ENCODE measurements at regions not wholly inside any gene's neighbourhood (a gene's known extent, or its start where the extent isn't known, plus 50 kb on each side); places are given as distances from the start of the nearest gene placed in this dataset.

DNA sequence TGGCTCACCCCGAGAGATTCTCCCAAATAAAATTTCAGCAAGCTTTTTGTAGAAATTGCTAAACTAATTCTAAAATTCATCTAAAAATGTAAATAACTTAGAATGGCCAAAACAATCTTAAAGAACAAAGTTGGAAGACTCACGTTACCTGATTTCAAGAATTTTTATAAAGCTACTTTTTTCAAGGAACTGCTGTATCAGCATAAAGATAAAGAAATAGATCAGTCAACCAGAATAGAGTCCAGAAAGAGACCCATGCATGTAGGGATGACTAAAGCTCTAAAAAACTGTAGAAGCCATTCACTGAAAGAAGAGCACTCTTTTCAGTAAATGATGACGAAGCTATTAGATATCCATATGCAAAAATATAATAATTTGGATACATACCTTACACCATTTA lies 652.1 kb downstream of the TBC1D32 start:
- Mint-ChIP-seq H3K36me3 (no peaks in the 10 kb centered on the region), H3K4me1 (no peaks in the 10 kb centered on the region), H3K27me3 (ENCODE audit: low read depth) (no peaks in the 10 kb centered on the region), H3K4me3 (no peak overlapping the region), H3K9me3 (peaks cover 4% of the 10 kb centered on the region; the same call in 1 of the 2 replicates), H3K27ac (no peak overlapping the region)
- TF ChIP-seq, protein P1, sequence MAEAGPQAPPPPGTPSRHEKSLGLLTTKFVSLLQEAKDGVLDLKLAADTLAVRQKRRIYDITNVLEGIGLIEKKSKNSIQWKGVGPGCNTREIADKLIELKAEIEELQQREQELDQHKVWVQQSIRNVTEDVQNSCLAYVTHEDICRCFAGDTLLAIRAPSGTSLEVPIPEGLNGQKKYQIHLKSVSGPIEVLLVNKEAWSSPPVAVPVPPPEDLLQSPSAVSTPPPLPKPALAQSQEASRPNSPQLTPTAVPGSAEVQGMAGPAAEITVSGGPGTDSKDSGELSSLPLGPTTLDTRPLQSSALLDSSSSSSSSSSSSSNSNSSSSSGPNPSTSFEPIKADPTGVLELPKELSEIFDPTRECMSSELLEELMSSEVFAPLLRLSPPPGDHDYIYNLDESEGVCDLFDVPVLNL (CRISPR knock-in tag; IDR thresholded peaks at IDR 0.05; ENCODE audit: borderline replicate concordance, low read depth), result no peak
- TF ChIP-seq PRRX2 (CRISPR knock-in tag; IDR thresholded peaks at IDR 0.05) (no peak), SP1 (CRISPR knock-in tag; conservative IDR thresholded peaks at IDR 0.05) (no peak), RORB (CRISPR knock-in tag; IDR thresholded peaks at IDR 0.05) (no peak), ZNF232 (CRISPR knock-in tag; IDR thresholded peaks at IDR 0.05) (no peak), GRHL2 (CRISPR knock-in tag; IDR thresholded peaks at IDR 0.05; ENCODE audit: insufficient replicate concordance, severe bottlenecking) (no peak), NR1H2 (CRISPR knock-in tag; IDR thresholded peaks at IDR 0.05) (no peak), ZNF396 (CRISPR knock-in tag; IDR thresholded peaks at IDR 0.05; ENCODE audit: borderline replicate concordance) (no peak), NFYB (CRISPR knock-in tag; conservative IDR thresholded peaks at IDR 0.05; ENCODE audit: low read depth) (no peak), ZNF671 (CRISPR knock-in tag; IDR thresholded peaks at IDR 0.05) (no peak)
- TF ChIP-seq, protein P2, sequence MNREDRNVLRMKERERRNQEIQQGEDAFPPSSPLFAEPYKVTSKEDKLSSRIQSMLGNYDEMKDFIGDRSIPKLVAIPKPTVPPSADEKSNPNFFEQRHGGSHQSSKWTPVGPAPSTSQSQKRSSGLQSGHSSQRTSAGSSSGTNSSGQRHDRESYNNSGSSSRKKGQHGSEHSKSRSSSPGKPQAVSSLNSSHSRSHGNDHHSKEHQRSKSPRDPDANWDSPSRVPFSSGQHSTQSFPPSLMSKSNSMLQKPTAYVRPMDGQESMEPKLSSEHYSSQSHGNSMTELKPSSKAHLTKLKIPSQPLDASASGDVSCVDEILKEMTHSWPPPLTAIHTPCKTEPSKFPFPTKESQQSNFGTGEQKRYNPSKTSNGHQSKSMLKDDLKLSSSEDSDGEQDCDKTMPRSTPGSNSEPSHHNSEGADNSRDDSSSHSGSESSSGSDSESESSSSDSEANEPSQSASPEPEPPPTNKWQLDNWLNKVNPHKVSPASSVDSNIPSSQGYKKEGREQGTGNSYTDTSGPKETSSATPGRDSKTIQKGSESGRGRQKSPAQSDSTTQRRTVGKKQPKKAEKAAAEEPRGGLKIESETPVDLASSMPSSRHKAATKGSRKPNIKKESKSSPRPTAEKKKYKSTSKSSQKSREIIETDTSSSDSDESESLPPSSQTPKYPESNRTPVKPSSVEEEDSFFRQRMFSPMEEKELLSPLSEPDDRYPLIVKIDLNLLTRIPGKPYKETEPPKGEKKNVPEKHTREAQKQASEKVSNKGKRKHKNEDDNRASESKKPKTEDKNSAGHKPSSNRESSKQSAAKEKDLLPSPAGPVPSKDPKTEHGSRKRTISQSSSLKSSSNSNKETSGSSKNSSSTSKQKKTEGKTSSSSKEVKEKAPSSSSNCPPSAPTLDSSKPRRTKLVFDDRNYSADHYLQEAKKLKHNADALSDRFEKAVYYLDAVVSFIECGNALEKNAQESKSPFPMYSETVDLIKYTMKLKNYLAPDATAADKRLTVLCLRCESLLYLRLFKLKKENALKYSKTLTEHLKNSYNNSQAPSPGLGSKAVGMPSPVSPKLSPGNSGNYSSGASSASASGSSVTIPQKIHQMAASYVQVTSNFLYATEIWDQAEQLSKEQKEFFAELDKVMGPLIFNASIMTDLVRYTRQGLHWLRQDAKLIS (CRISPR knock-in tag; IDR thresholded peaks at IDR 0.05; ENCODE audit: borderline replicate concordance), result no peak
- TF ChIP-seq, protein P3, sequence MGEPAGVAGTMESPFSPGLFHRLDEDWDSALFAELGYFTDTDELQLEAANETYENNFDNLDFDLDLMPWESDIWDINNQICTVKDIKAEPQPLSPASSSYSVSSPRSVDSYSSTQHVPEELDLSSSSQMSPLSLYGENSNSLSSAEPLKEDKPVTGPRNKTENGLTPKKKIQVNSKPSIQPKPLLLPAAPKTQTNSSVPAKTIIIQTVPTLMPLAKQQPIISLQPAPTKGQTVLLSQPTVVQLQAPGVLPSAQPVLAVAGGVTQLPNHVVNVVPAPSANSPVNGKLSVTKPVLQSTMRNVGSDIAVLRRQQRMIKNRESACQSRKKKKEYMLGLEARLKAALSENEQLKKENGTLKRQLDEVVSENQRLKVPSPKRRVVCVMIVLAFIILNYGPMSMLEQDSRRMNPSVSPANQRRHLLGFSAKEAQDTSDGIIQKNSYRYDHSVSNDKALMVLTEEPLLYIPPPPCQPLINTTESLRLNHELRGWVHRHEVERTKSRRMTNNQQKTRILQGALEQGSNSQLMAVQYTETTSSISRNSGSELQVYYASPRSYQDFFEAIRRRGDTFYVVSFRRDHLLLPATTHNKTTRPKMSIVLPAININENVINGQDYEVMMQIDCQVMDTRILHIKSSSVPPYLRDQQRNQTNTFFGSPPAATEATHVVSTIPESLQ (CRISPR knock-in tag; IDR thresholded peaks at IDR 0.05), result no peak
- TF ChIP-seq, protein P4, sequence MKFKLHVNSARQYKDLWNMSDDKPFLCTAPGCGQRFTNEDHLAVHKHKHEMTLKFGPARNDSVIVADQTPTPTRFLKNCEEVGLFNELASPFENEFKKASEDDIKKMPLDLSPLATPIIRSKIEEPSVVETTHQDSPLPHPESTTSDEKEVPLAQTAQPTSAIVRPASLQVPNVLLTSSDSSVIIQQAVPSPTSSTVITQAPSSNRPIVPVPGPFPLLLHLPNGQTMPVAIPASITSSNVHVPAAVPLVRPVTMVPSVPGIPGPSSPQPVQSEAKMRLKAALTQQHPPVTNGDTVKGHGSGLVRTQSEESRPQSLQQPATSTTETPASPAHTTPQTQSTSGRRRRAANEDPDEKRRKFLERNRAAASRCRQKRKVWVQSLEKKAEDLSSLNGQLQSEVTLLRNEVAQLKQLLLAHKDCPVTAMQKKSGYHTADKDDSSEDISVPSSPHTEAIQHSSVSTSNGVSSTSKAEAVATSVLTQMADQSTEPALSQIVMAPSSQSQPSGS (CRISPR knock-in tag; IDR thresholded peaks at IDR 0.05; ENCODE audit: borderline replicate concordance, low read depth), result no peak
- TF ChIP-seq, protein P5, sequence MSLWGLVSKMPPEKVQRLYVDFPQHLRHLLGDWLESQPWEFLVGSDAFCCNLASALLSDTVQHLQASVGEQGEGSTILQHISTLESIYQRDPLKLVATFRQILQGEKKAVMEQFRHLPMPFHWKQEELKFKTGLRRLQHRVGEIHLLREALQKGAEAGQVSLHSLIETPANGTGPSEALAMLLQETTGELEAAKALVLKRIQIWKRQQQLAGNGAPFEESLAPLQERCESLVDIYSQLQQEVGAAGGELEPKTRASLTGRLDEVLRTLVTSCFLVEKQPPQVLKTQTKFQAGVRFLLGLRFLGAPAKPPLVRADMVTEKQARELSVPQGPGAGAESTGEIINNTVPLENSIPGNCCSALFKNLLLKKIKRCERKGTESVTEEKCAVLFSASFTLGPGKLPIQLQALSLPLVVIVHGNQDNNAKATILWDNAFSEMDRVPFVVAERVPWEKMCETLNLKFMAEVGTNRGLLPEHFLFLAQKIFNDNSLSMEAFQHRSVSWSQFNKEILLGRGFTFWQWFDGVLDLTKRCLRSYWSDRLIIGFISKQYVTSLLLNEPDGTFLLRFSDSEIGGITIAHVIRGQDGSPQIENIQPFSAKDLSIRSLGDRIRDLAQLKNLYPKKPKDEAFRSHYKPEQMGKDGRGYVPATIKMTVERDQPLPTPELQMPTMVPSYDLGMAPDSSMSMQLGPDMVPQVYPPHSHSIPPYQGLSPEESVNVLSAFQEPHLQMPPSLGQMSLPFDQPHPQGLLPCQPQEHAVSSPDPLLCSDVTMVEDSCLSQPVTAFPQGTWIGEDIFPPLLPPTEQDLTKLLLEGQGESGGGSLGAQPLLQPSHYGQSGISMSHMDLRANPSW (CRISPR knock-in tag; conservative IDR thresholded peaks at IDR 0.05; ENCODE audit: low read depth), result no peak
- no peak for ATAC-seq
- CTCF ChIA-PET, result interaction anchor here (1.2 kb wide), 1 partner anchor 11 kb away, joined by 3 read pairs; no protein-coding TSS in a partner anchor
- POLR2A ChIA-PET, result no interaction called here
- no peak for DNase-seq (ENCODE audit: low spot score)

DNA sequence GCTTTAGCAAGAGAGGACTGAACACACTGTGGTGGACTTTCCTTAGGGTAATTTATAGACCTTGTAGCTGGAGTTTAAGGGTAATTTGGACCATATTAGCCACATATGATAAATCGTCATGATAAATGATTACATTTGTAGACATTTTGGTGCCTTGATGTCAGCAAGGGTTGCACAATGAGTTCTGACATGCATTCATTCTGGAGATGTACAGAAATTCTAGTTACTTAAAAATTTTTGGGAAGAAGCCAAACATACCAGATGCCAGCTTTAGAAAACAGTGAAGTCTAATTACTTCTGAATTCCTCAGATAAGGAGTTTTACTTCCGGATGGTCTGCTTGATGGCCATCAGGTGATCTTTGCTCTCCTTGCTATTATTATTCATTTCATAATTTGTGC lies 653.1 kb downstream of the TBC1D32 start:
- peaks cover 4% of the 10 kb centered on the region; the same call in 1 of the 2 replicates for H3K9me3 Mint-ChIP-seq
- no peak for ATAC-seq
- no peaks in the 10 kb centered on the region for H3K27me3 Mint-ChIP-seq (ENCODE audit: low read depth)
- ChIA-PET POLR2A (interaction anchor here (0.6 kb wide), 1 partner anchor 11 kb away, joined by 4 read pairs; no protein-coding TSS in a partner anchor), CTCF (interaction anchor here (1.2 kb wide), 1 partner anchor 10 kb away, joined by 3 read pairs; no protein-coding TSS in a partner anchor)
- no peak overlapping the region for H3K27ac Mint-ChIP-seq
- no peak for DNase-seq (ENCODE audit: low spot score)
- no peaks in the 10 kb centered on the region for H3K36me3 Mint-ChIP-seq
- TF ChIP-seq SOX15 (CRISPR knock-in tag; IDR thresholded peaks at IDR 0.05), result no peak
- no peak for TF ChIP-seq ZNF317 (CRISPR knock-in tag; IDR thresholded peaks at IDR 0.05; ENCODE audit: borderline replicate concordance, low read depth)
- TF ChIP-seq ZNF263 (CRISPR knock-in tag; IDR thresholded peaks at IDR 0.05; ENCODE audit: low read depth), result no peak
- TF ChIP-seq, protein P6, sequence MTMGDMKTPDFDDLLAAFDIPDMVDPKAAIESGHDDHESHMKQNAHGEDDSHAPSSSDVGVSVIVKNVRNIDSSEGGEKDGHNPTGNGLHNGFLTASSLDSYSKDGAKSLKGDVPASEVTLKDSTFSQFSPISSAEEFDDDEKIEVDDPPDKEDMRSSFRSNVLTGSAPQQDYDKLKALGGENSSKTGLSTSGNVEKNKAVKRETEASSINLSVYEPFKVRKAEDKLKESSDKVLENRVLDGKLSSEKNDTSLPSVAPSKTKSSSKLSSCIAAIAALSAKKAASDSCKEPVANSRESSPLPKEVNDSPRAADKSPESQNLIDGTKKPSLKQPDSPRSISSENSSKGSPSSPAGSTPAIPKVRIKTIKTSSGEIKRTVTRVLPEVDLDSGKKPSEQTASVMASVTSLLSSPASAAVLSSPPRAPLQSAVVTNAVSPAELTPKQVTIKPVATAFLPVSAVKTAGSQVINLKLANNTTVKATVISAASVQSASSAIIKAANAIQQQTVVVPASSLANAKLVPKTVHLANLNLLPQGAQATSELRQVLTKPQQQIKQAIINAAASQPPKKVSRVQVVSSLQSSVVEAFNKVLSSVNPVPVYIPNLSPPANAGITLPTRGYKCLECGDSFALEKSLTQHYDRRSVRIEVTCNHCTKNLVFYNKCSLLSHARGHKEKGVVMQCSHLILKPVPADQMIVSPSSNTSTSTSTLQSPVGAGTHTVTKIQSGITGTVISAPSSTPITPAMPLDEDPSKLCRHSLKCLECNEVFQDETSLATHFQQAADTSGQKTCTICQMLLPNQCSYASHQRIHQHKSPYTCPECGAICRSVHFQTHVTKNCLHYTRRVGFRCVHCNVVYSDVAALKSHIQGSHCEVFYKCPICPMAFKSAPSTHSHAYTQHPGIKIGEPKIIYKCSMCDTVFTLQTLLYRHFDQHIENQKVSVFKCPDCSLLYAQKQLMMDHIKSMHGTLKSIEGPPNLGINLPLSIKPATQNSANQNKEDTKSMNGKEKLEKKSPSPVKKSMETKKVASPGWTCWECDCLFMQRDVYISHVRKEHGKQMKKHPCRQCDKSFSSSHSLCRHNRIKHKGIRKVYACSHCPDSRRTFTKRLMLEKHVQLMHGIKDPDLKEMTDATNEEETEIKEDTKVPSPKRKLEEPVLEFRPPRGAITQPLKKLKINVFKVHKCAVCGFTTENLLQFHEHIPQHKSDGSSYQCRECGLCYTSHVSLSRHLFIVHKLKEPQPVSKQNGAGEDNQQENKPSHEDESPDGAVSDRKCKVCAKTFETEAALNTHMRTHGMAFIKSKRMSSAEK (CRISPR knock-in tag; IDR thresholded peaks at IDR 0.05; ENCODE audit: borderline replicate concordance), result no peak
- no peak for TF ChIP-seq ZBTB21 (CRISPR knock-in tag; IDR thresholded peaks at IDR 0.05; ENCODE audit: borderline replicate concordance)
- TF ChIP-seq MYBL2 (CRISPR knock-in tag; IDR thresholded peaks at IDR 0.05), result no peak
- no peak for TF ChIP-seq ZNF671 (CRISPR knock-in tag; IDR thresholded peaks at IDR 0.05)
- no peaks in the 10 kb centered on the region for H3K4me1 Mint-ChIP-seq
- no peak overlapping the region for H3K4me3 Mint-ChIP-seq
